Activated naive CD8-positive, alpha-beta T cell treated with anti-CD3 and anti-CD28 coated beads, Interleukin-2, amount 10 ng/mL, durations not matched to agents 7 days and 5 days (primary cell): ENCODE measurements at regions not wholly inside any gene's neighbourhood (a gene's known extent, or its start where the extent isn't known, plus 50 kb on each side); places are given as distances from the start of the nearest gene placed in this dataset.

ENCODE experiments used
- ATAC-seq: fragments of 150-1000 bp; cut with Tn5 transposase; one replicate; pipeline ENCODE4 v1.10.0; 2021; ENCODE audit warnings: low read depth, moderate library complexity
- POLR2A ChIA-PET: fragments of 350-600 bp; sonication (Branson Sonifier 250); formaldehyde crosslinking; loops from one replicate; lab custom pipeline; 2021; ENCODE audit warnings: antibody characterized with exemption; lab: Charles Lee
- DNase-seq: peaks from one replicate; pipeline ENCODE4 v3.0.0; 2021
- H3K27ac Mint-ChIP-seq: one replicate; pipeline ENCODE4 v1.8.0; 2022; ENCODE audit warnings: mild to moderate bottlenecking, mixed read lengths
- H3K27me3 Mint-ChIP-seq: one replicate; pipeline ENCODE4 v1.8.0; 2022; ENCODE audit warnings: mild to moderate bottlenecking, moderate library complexity, mixed read lengths
- H3K36me3 Mint-ChIP-seq: one replicate; pipeline ENCODE4 v1.8.0; 2021; ENCODE audit warnings: mild to moderate bottlenecking, mixed read lengths
- H3K4me1 Mint-ChIP-seq: one replicate; pipeline ENCODE4 v1.8.0; 2021; ENCODE audit warnings: mixed read lengths
- H3K4me3 Mint-ChIP-seq: one replicate; pipeline ENCODE4 v1.8.0; 2022; ENCODE audit warnings: mild to moderate bottlenecking, moderate library complexity, mixed read lengths
- H3K9me3 Mint-ChIP-seq: one replicate; pipeline ENCODE4 v1.8.0; 2021; ENCODE audit warnings: mixed read lengths

- H3K9me3 Mint-ChIP-seq = peaks cover 2% of the 10 kb centered on the region
- no peak overlapping the region for H3K4me3 Mint-ChIP-seq
- H3K4me1 Mint-ChIP-seq = no peaks in the 10 kb centered on the region
- POLR2A ChIA-PET = no interaction called here
- no peaks in the 10 kb centered on the region for H3K27me3 Mint-ChIP-seq
- DNase-seq (no peak), ATAC-seq (no peak)
- H3K27ac Mint-ChIP-seq = no peak overlapping the region
- H3K36me3 Mint-ChIP-seq = no peaks in the 10 kb centered on the region
Observed at GRCh38 chrX:44025555-44025954, 52.4 kb upstream of the NDP start.
